GM19025 (cell line): ENCODE measurements at regions not wholly inside any gene's neighbourhood (a gene's known extent, or its start where the extent isn't known, plus 50 kb on each side); places are given as distances from the start of the nearest gene placed in this dataset.

ENCODE experiments used
- ATAC-seq: cut with Tn5 transposase; IDR thresholded peaks from one replicate; pipeline ENCODE4 v1.9.1; 2021; ENCODE audit warnings: mild to moderate bottlenecking, low read depth, moderate library complexity; ENCODE audit not compliant: unreplicated experiment

DNA sequence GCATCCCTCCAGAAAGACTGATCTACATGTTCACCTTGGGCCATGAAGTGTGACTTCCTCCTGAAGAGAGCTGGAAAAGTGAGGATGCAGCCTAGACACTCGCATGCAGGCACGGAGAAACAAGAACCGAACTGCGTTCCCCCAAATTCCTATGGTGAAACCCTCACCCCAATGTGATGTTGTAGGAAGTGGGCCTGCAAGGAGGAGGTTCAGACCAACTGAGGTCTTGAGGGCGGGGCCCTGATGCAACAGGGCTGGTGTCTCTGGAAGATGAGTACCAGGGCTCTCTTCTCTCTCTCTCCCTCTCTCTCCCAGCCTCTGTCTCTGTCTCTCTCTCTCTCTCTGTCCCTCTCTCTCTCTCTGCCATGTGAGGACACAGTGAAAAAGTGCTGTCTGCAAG is 501.1 kb downstream of the BRD1 start:
- no peak for ATAC-seq

DNA sequence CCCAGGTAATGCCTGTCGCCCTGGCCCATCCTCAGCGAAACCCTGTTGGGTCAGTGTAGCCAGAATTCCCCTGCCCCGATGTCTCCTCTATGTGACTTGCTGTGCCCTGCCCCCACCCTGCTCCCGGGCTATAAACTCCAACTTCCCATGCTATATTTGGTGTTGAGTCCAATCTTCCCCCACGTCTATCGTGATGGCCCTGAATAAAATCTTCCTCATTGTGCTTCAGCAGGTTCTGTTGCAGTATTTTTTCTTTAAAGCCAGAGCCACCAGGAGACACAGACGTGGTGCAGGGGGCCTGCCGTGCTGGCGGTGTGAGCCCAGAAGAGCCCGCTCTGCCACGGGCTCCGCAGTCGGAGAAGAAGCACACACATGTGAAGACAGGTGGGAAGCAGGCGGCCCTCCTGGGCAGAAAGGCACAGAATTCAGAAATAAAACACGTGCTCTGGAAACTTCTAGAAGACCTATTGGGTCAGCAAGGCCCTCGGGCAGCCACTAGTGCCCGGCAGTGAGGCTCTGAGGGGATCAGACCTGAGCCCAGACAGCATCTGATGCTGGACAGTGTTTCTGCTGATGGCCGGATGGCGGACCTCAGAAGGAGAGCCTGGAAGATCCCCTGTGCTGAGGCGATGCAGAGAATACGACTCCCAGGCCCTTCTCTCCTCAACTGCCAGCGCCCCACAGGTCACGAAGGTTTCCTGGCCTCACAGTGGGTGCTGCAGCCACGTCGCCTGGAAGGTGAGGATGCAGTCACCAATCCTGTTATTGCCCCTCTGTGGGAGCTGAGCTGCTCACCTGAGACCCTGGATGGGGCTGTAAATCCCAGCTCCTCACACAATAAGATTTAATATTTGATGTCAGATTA is 501.9 kb downstream of the BRD1 start:
- no peak for ATAC-seq

DNA sequence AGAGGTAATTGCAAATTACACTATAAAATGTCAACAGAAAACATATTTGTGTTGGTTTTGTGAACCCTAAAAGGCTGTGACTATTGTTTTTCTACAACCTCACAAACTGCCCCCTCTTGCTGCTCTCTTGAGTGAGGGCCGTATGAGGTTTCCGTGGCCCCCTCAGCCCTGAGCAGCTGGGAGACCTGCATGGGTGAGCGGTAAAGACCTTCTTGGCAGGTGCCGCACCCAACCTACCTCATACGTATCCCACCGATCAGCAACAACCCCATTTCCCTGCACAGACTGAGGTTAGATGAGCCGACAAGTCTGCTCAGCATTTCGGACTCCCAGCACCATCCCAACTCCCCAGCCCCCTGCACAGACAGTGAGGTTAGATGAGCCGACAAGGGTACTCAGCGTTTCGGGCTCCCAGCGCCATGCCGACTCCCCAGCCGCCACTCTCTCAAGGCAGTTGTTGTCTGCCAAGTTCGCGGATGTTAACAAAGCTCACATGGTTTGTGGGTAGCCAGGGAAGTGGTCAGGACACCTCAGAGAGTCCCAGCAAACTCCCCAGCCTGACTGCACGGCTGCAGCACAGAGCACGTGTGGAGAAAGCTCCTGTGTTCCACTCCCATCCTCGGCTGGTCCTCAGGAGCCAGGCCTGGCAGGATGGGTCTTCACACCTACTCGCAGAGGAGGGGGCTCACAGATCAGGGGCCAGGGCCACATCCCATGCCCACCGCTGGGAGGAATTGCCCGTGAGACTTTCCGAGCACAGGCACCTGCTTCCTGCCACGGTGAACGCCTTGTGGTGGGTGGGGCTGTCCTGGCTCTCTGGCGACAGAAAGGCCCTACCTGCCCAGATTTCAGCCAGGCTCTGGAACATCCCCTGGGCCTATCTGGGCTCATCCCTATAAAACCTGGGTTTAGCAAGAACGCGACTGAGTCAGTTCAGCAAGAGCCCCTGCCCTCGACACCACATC is 502.9 kb downstream of the BRD1 start:
- ATAC-seq: no peak

DNA sequence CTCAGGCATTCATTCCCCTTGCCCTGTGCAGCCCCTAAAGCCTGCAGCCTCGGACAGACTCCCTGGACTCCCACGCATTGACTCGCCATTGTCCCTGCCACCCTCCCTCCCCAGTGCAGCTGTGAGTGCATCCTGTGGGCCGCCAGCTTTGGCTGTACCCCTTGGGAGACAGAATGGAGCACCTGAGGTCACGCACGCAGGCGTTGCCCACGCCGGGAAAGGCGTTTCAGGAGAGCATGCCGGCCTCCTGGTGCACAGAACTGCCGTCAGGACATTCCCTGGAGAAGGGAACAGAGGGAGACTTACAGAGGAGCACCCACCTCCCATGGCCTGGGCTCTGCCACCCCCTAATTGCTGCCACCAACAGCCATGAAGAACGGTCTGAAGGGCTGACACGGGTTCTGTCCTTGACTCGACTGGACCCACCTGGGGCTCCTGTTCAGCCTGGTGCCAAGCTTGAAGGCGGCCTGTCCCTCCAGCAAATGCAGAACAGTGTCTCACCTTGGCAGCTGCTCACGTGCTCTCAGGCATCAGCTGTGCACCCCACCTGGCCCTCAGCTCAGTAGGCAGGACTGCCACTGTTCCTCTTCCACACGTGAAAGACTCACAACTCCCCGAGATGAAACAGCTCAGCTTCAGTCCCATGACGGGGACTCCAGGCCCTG is 503.8 kb downstream of the BRD1 start:
- no peak for ATAC-seq

DNA sequence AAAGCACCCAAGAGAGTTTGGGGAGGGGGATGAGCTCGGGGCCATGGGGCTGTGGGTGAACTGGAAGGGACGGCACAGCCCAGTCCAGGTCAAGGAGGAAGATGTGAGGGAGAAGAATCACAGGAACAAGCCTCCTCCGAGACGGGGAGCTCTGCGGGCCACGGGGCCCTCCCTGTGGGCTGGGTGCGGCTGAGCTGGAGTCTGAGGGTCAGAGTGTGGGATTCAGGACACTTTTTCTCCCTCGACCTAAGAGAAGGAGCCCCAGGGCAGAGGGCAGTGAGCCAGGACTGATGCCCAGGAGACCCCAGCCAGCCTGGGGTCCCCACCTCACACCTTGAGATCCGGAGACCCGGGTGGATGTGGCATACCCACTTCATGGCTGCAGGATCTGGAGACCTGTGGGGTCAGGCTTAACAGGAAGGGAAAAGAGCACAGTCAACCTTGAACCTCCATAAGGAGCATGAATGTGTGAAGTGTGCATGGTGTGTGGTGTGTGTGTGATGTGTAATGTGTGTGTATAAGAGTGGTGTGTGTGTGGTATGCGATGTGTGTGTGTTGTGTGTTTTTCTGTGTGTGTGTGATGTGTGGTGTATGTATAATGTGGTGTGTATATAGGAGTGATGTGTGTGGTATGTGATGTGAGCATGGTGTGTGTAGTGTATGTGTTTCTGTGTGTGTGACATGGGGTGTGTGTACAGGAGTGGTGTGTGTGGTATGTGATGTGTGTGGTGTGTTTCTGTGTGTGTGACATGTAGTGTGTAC is 504.6 kb downstream of the BRD1 start:
- no peak for ATAC-seq

DNA sequence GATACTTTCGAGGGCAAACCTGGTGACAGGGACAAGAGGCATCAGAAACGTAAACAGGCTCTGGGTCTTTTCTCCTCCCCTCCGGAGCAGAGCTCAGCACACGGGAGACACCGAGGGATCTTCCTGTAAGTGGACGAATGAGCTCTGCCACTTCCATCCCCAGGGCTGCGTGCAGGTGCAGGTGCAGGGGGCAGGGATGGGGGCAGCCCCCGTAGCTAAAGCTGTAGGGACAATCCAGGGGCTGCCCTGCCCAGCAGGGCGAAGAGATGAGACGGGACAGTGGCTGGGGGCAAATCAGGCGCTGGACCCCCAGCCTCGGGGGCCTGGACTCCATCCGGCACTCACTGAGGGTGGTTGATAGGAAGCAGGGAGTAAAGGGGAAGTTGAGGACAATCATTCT is 505.4 kb downstream of the BRD1 start:
- no peak for ATAC-seq

DNA sequence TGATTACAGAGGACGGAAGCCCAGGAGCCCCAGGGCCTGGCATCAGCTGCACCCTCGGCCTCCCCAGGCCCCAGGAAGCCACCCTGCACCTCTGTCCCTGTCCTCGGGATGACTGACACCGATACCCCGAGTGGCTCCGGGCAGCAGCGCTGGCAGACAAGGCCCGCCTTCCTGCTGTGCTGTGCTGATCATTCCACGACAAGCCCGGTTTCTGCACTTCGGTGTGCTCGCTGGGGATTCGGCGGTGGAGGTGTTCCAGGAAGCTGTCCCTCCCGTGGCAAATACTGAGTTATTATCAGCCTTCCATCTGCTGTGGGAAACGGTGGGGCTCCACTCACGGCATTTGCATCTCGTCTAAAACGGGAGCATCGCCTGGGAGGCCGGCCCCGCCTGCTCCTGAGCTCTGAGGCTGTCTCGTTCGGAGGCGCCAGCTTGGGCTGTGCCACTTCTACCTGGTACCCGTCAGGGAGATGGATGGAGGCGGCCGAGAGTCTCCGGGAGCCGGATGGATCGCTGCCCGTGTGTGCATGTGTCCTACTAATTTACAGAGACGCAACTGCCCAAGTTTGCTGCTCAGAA is 506.1 kb downstream of the BRD1 start:
- ATAC-seq: no peak

DNA sequence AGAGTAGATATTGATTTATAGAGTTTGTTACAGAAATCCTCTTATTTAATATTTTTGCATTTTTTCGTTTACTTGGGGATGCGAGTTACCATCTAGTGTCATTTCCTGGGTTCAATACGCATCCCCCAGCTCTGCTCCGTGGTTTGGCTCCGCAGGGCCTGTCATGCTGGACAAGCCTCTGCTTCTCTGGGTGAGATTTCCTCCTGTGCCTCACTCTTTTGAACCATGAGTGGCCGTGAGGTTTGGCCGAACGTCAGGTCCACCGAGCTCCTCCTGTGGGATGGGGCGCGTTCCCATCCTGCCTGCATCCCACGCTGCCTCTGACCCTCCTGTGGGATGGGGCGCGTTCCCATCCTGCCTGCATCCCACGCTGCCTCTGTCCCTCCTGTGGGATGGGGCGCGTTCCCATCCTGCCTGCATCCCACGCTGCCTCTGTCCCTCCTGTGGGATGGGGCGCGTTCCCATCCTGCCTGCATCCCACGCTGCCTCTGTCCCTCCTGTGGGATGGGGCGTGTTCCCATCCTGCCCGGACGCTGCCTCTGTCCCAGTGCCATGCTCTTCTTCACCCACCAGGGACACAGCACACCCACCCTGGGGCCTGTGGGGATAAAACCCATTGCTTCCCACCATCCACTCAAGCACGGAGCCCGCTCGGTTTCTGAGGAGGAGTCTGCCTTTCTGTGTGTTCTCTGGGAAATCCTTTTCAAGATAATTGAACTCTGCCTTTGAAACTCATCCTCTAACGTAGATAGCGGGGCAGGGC is 506.8 kb downstream of the BRD1 start:
- no peak for ATAC-seq

DNA sequence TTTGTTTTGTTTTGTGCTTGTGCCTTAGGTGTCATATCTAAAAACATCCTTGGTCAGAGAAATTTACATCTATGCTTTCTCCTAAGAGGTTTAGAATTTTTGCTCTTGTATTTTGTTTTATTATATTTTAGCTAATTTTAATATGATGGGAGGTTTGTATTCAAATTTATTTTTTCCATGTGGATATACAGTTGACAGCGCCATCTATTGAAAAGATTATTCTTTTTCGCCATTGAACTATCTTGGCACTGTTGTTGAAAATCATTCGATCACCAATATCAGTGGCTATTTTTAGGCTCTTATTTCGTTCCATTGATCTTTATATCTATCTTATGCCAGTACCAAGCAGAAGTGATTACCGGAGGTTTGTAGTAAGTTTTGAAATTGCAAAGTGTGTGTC is 510.3 kb downstream of the BRD1 start:
- ATAC-seq: no peak

DNA sequence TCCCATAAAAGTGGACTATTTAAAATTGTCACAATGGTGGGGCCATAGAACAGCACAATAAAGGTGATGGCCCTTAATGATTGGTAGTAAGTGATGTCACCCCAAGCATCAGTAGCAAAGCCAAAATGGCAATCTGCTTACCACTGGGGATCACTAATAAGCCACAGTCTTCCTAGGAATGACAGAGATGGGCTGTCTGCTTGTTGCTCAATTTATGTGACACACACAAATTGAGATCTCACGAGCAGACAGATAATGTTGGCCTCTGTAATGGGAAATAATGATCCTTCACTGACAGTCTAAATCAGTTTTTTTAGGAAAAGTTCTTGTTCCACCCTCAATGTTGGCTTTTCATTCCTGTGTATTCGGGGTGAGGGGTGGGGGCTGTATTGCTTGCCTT is 515.1 kb downstream of the BRD1 start:
- ATAC-seq: no peak

DNA sequence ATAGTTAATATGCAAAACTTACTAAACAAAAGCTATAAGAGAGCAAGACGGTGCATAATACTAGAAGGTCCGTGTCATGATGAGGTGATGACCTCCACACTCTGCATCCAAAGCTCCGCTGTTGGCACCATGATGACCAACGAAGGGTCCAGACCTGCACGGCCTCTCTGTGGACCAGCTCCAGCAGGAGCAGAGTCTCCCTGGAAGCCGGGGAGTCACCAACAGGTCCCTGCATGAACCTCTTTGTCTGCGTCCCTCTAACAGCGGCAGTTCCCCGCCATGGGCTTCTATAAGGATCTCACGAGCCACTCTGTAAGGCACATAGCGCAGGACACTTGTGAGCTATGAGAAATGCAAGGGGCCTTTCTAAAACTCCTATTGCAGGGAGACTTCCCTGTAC is 517.3 kb downstream of the BRD1 start:
- ATAC-seq: no peak

DNA sequence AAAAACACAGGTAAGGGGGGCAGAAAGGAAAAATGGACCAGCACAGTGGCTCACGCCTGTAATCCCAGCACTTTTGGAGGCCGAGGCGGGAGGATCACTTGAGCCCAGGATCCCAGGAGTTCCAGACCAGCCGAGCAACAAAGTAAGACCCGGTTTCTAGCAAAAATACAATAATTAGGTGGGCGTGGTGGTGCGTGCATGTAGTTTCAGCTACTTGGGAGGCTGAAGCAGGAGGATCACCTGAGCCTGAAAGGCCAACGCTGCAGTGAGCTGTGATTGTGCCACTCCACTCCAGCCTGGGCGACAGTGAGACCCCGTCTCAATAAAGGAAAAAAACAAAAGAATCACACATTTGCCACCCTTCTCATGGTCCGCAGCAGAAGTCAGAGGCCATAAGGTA is 519.4 kb downstream of the BRD1 start:
- ATAC-seq: no peak

DNA sequence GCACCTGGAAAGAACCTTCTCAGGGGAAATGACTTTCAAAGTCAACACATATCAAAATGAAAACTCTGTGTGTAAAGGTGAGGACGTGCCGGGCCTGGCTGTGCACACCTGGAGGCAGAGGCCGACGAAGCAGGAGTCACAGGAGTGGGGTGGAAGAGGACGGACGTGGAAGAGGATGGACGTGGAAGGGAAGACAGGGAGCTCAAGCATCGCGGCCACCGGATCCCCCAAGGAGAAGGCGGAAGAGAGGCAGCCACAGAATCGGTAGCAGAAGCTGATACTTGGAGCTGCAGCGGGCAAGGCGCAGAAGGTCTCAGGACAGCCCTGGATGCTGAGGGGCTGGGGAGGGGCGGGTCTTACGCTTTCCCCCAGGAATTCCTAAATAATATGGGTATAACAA is 519.8 kb downstream of the BRD1 start:
- no peak for ATAC-seq

DNA sequence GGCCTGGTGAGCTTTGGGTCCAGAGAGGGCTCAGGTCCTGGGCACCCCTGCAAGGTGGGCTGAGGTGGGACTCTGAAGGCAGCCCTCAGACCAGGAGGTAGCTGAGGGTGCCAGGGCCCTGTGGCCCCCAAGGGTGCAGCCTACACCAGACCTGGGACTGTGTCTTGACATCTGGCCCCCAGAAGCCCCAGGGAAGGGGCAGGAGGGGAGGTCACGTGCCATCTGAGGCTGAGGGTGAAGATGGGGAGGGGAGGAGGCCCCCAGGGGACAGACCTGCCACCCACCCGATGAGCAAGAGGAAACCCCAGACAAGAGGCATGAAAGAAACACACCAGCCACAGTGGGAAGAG is 520.2 kb downstream of the BRD1 start:
- ATAC-seq: no peak

DNA sequence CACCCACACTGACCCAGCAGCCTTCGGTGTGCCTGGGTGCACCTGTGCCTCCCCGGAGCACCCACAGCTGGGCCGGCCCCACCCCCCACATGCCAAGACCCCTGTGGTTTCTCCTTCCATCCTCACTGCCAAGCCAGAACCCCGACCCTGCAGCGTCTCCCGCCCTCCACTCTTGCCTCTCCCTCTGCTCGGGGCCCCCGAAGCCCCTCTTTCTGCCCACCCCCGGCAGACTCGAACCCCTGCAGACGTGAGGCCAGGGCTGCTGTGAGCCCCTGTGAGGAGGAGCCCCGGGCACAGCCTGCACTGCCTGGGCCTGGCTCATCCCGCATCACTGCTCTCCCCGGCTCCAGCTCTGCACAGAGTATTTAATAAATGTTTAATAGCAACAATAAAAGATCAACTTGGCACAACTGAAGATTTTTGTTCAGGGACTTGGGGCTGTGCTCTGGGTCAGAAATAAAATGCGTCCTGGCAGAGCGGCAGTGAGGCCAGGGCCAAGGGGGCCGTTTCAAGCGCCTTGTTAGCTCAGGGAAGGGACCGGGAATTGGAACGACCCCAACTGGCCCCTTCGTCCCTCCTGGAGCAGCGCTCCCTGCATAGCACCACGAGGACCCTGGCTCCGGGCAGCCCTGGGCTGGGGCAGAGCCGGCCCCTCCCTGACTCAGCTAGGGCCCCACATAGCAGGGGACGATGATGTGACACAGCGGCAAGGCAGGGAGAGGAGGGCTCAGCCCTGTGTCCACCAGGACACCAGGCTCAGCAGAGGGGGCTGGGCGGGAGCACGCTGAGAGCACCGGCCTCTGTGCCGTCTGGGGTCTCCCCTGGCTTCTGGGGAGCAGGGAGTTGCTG is 520.8 kb downstream of the BRD1 start:
- ATAC-seq: no peak

DNA sequence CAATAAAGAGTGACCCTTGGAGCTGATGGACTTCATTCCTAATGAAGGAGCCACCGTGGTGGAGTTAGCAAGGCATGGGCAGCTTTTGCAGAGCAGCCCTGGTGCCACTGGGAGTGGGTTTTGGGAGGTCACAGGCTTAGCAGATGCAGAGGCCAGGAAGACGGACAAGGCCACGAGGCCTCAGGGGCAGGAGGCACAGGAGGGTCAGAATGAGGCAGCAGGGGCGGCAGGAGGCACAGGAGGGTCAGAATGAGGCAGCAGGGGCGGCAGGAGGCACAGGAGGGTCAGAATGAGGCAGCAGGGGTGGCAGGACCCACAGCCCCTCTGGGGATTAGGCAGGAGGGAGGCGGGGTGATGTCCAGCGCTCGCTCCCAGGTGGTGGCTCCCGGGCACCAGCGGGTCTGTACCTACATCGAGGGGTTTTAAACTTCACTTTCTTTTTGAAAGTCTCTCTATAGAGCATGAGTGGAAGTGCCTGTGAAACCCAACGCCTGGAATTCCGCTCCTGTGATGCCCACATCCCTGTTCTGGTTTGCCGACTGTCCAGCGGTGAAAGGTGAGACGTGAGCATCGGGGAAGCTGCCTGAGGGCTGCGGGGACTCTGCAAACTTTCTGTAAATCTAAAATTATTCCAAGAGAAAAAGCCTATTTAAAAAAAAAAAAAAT is 521.6 kb downstream of the BRD1 start:
- ATAC-seq: no peak

DNA sequence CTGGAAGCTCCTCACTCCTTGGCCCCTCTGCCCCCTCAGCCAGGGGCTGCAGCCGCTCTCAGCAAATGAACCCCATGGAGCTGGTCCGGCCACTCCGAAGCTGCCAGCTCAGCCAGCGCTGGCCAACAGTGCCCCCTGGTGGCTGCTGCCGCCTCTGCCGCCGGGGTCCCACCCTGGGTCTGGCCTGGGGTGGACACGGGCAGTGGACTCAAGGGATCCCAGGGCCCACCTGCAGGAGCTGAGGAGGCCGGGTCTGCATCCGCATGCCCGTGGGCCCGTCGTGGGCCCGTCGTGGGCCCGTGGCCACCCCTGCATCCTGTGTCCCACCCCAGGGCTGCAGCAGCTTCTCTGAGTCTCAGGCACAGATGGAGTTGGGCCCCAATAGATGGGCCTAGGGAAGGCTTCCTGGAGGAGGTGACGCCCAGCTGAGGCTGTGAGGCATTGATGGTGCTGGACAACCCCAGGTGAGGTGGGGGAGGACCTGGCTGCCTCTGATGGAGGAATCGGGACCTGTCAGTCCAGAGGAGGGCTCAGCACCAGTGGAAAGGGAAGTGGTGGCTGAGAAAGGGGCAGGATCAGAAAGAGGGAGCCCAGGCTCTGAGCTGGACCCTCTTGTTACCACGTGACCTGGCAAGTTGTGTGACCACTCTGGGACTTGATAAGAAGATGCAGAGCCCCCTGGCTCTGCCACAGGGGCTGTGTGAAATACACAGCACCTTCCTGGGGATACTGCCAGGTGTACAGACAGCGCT is 522.3 kb downstream of the BRD1 start:
- no peak for ATAC-seq
